Small intestine (tissue), 7 donors: ENCODE measurements at regions not wholly inside any gene's neighbourhood (a gene's known extent, or its start where the extent isn't known, plus 50 kb on each side); places are given as distances from the start of the nearest gene placed in this dataset.
"Not testable (repeated sequence)": the region's sequence is repeated elsewhere in the genome, so short reads cannot be mapped to it uniquely, and the experiment has no call there.

Source experiments
- DNase-seq, 2 donors: peaks; one replicate each; pipeline versions ENCODE4 v3.0.0 to v3.0.0-alpha.2; 2013
- FAIRE-seq: peaks from 2 replicates; lab custom pipeline; 2012; peaks lifted over from hg19 to GRCh38; lab: Jason Lieb, UNC
- H3K27ac ChIP-seq, 3 donors: one replicate each; pipeline ENCODE4 v1.5.1; 2013; ENCODE audit warnings: low read length in 2 of 3, mild to moderate bottlenecking in 2 of 3, control low read depth in 1 of 3, inconsistent platforms in 1 of 3, low read depth in 1 of 3, moderate library complexity in 1 of 3
- H3K27me3 ChIP-seq, 3 donors: one replicate each; pipeline ENCODE4 v1.6.1; 2013; ENCODE audit warnings: low read length in 3 of 3, inconsistent platforms in 1 of 3; ENCODE audit not compliant: control insufficient read depth in 3 of 3, insufficient read depth in 3 of 3
- H3K36me3 ChIP-seq, 3 donors: one replicate each; pipeline ENCODE4 v1.6.1; 2013; ENCODE audit warnings: low read length in 3 of 3, inconsistent platforms in 1 of 3, low read depth in 1 of 3, mild to moderate bottlenecking in 1 of 3, moderate library complexity in 1 of 3; ENCODE audit not compliant: control insufficient read depth in 3 of 3, insufficient read depth in 2 of 3
- H3K4me1 ChIP-seq, 3 donors: one replicate each; pipeline ENCODE4 v1.6.1; 2013; ENCODE audit warnings: low read length in 2 of 3, inconsistent platforms in 1 of 3, low read depth in 1 of 3, mild to moderate bottlenecking in 1 of 3, moderate library complexity in 1 of 3; ENCODE audit not compliant: control insufficient read depth in 3 of 3, insufficient read depth in 2 of 3
- H3K4me3 ChIP-seq, 3 donors: one replicate each; pipeline ENCODE4 v1.5.1; 2013; ENCODE audit warnings: low read length in 3 of 3, control low read depth in 1 of 3, inconsistent platforms in 1 of 3, low read depth in 1 of 3, mild to moderate bottlenecking in 1 of 3, moderate library complexity in 1 of 3
- H3K9me3 ChIP-seq, 2 donors: one replicate each; pipeline ENCODE4 v1.6.1; 2013; ENCODE audit warnings: low read depth in 1 of 2, low read length in 1 of 2; ENCODE audit not compliant: control insufficient read depth in 2 of 2, insufficient read depth in 1 of 2
- WGBS, 3 donors: extraction: QIAGEN DNeasy Blood & Tissue Kit; methylation state at CpG; one replicate each; pipeline ENCODE4 v1.1.7; 2013; 5-methylcytosine and 5-hydroxymethylcytosine counted together
- donor health status: healthy with polysubstance abuse.
- donor health status: control.
- donor health status: control.
- donor health status: Bipolar disorder and iron deficiency.
- donor health status: healthy.

DNA sequence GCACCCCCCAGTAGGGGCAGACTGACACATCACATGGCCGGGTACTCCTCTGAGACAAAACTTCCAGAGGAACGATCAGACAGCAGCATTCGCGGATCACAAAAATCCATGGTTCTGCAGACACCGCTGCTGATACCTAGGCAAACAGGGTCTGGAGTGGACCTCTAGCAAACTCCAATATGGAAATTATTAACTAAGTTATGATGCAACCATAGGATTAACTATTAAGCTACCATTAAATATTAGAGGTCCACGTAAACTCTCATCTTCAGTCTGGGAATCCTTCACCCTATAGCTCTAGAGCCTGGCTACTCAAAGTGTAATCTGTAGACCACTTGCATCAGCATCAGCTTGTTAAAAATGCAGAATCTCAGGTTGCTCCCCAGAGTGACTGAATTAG, 191.1 kb upstream of the ANO5 start:
- not testable (repeated sequence) for H3K4me3 ChIP-seq

DNA sequence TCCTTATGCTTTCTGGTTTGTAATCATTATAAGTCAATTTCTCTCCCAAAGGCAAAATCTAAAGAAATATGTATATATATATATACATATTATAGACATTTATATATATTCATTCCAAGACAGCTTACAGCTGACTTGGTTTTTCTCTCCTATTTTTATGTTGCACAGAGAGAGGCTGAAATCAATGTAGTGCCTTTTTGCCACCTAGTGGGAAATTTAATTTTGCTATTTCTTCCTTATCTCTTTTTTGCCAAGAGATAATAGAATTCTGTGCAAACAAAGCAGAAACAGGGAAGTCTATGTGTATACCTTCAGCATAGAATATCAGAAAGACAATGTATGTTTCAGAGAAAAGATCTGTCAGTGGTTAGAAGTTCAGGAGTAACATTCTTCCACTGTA, 186.0 kb upstream of the ANO5 start:
- no peak for DNase-seq
- no peaks in the 10 kb centered on the region for H3K4me1 ChIP-seq
- no peak overlapping the region for H3K27ac ChIP-seq
- no peak for FAIRE-seq
- no peaks in the 10 kb centered on the region for H3K27me3 ChIP-seq
- no peaks in the 10 kb centered on the region for H3K36me3 ChIP-seq
- no peak overlapping the region for H3K4me3 ChIP-seq
- no peaks in the 10 kb centered on the region for H3K9me3 ChIP-seq

More for the DNA sequence above, 191.1 kb upstream of the ANO5 start:
- H3K36me3 ChIP-seq, DNase-seq, H3K4me1 ChIP-seq, FAIRE-seq, H3K9me3 ChIP-seq, H3K27ac ChIP-seq, H3K27me3 ChIP-seq: not testable (repeated sequence)
- WGBS, 3 donors = 93 to 95% (median 94%) methylated on average over 6 of the region's 6 CpGs

DNA sequence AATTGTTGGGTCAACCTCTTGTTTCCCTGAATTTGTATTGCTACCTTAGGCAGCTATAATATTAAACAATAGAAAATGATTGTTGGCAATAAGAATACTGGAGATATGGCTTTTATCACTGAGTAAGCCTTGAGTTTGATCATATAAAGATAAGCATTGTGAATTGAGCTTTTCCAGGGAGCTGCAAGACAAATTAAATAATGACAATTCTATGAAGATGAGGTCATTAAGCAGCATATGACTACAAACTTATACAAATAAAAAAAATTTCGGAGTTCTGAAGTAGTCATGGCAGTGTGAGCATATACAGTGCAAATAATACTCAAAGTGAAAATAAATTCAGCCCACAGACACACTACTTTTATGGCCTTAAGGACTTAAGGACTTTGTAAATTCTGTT, 161.1 kb upstream of the ANO5 start:
- Histone ChIP-seq H3K4me3 (no peak overlapping the region), H3K27ac (no peak overlapping the region), H3K4me1 (no peaks in the 10 kb centered on the region), H3K27me3 (no peaks in the 10 kb centered on the region), H3K36me3 (no peaks in the 10 kb centered on the region), H3K9me3 (no peaks in the 10 kb centered on the region)
- no peak for DNase-seq
- no peak for FAIRE-seq
- WGBS, 3 donors = 18 to 34% (median 29%) methylated on average over 1 of the region's 1 CpG

GRCh38 chr11:22037505-22037904, 155.4 kb upstream of the ANO5 start:
- DNase-seq (no peak), FAIRE-seq (no peak)
- Histone ChIP-seq H3K27me3 (no peaks in the 10 kb centered on the region), H3K36me3 (no peaks in the 10 kb centered on the region), H3K4me1 (no peaks in the 10 kb centered on the region), H3K27ac (no peak overlapping the region), H3K9me3 (no peaks in the 10 kb centered on the region), H3K4me3 (no peak overlapping the region)
- 75 to 82% (median 81%) methylated on average over 9 of the region's 9 CpGs for WGBS, 3 donors

DNA sequence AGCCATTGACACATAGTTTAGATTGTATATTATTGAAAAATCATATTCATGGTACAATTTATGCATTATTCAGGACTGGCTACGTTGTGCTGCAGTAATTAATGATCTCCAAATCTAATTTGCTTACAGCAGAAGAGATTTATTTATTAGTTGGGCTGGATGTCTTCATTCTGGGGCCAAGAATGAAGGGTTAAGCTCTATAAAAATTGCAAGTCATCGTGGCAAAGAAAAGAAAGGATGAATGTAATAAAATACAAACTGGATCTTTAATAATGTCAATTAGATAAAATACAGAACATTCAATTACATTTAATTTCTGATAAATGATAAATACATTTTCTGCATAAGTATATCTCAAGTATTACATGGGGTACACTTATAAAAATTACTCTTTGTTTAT, 151.8 kb upstream of the ANO5 start:
- Histone ChIP-seq H3K9me3 (no peaks in the 10 kb centered on the region), H3K4me3 (no peak overlapping the region), H3K27ac (no peak overlapping the region), H3K36me3 (no peaks in the 10 kb centered on the region), H3K27me3 (no peaks in the 10 kb centered on the region), H3K4me1 (no peaks in the 10 kb centered on the region)
- DNase-seq = no peak
- 38 to 48% (median 40%) methylated on average over 2 of the region's 2 CpGs for WGBS, 3 donors
- FAIRE-seq = no peak

- H3K36me3 ChIP-seq = no peaks in the 10 kb centered on the region
- no peaks in the 10 kb centered on the region for H3K4me1 ChIP-seq
Observed at GRCh38 chr11:22042081-22042480, 150.8 kb upstream of the ANO5 start.

GRCh38 chr11:22044126-22044525, 148.8 kb upstream of the ANO5 start:
- H3K4me1 ChIP-seq = no peaks in the 10 kb centered on the region
- DNase-seq (no peak), FAIRE-seq (no peak)
- no peaks in the 10 kb centered on the region for H3K36me3 ChIP-seq
- H3K27ac ChIP-seq = no peak overlapping the region
- no peak overlapping the region for H3K4me3 ChIP-seq
- WGBS, 3 donors = 66 to 83% (median 67%) methylated on average over 4 of the region's 4 CpGs
- H3K27me3 ChIP-seq = no peaks in the 10 kb centered on the region
- H3K9me3 ChIP-seq = no peaks in the 10 kb centered on the region

More at GRCh38 chr11:22042081-22042480, 150.8 kb upstream of the ANO5 start:
- Histone ChIP-seq H3K9me3 (no peaks in the 10 kb centered on the region), H3K27ac (no peak overlapping the region), H3K4me3 (no peak overlapping the region), H3K27me3 (no peaks in the 10 kb centered on the region)
- WGBS, 3 donors = 79 to 83% (median 81%) methylated on average over 1 of the region's 1 CpG
- DNase-seq (no peak), FAIRE-seq (no peak)

- FAIRE-seq (no peak), DNase-seq (no peak)
- H3K4me1 ChIP-seq = no peaks in the 10 kb centered on the region
- no peaks in the 10 kb centered on the region for H3K27me3 ChIP-seq
- WGBS, 3 donors = 85 to 90% (median 89%) methylated on average over 1 of the region's 1 CpG
- H3K9me3 ChIP-seq = no peaks in the 10 kb centered on the region
- H3K36me3 ChIP-seq = no peaks in the 10 kb centered on the region
- no peak overlapping the region for H3K4me3 ChIP-seq
- H3K27ac ChIP-seq = no peak overlapping the region
Observed at GRCh38 chr11:22049276-22049675, 143.6 kb upstream of the ANO5 start.

DNA sequence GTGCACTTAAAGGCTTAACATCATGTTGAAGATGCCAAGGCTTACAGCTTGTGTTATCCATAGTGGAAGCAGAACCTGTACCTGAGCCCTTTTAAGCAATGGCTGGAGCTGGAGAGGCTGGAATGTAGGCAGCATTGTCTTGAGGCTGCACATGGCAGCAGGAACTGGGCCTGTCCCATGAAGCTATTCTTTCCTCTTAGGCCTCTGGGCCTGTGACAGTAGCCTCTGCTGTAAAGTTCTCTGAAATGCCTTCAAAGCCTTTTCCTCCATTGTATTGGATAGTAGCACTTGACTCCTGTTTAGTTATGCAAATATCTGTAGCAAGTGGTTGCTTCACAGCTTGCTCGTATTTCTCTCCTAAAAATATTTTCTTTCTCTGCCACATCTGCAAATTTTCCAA, 127.4 kb upstream of the ANO5 start:
- Histone ChIP-seq H3K4me3 (no peak overlapping the region), H3K27ac (no peak overlapping the region), H3K9me3 (peaks cover 2 to 26% of the 10 kb centered on the region in 2 donors), H3K27me3 (no peaks in the 10 kb centered on the region), H3K36me3 (no peaks in the 10 kb centered on the region), H3K4me1 (no peaks in the 10 kb centered on the region)
- no peak for DNase-seq
- FAIRE-seq = no peak
- WGBS, 3 donors = 55 to 77% (median 64%) methylated on average over 1 of the region's 1 CpG
